ENCODE measurements at regions not wholly inside any gene's neighbourhood (a gene's known extent, or its start where the extent isn't known, plus 50 kb on each side); places are given as distances from the start of the nearest gene placed in this dataset.
"Not testable (repeated sequence)": the region's sequence is repeated elsewhere in the genome, so short reads cannot be mapped to it uniquely, and the experiment has no call there.

DNA sequence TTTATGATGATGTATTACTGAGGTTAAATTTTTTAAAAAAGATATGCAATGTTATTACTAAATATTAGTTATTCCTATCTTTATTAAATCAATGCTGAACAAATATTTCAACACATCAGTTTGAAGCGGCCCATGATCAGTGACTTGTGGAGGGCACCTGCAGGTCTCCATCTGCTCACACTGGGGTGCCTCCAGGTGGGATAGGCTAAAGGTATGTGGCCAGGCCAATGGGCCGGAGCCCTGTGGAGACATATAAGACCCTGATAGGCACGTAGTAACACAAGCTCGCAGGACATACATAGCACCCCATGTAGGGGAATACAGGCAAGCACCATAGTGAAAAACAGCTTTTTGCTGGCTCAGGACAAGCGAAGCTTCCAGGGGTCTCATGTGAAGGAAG, 469.8 kb downstream of the ZNF536 start:
- 89% methylated on average over 5 of the region's 5 CpGs; no CpG with 5 or more reads in 1 of the 2 experiments for WGBS, 2 experiments (ENCODE audit: insufficient coverage in 1 of 2, insufficient read length in 1 of 2)
- no peaks in the 10 kb centered on the region for H3K27me3 Mint-ChIP-seq (ENCODE audit: insufficient read depth)

DNA sequence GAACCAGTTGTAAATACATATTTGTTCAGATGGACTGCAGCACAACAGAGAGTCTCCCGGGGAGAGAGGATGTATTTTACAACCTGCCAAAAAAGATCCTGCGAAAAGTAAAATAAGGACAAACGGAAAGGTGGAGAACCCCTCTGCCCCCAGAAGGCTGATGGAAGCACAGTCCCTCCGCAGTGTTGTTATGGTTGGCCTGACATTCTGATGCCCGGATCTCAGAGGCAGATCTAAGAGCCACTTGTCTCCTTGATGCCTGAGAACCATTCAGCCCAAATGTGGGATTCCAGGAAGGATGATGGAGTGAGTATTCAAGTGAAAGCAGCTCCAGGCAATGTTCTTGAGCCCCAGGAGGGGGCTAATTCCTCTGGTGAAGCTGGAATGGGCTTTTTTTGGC, 458.7 kb downstream of the ZNF536 start:
- Histone ChIP-seq H3K9ac (ENCODE audit: extremely low read depth, low read length, poor library complexity, severe bottlenecking) (no peak overlapping the region), H3K36me3 (ENCODE audit: control insufficient read depth, insufficient read depth, low read length) (no peaks in the 10 kb centered on the region), H3K9me3 (ENCODE audit: control insufficient read depth, low read length) (no peaks in the 10 kb centered on the region), H3K27me3 (ENCODE audit: control insufficient read depth, insufficient read depth, low read length, poor library complexity, severe bottlenecking) (no peaks in the 10 kb centered on the region), H3K27ac (ENCODE audit: low read depth, low read length) (no peak overlapping the region), H3K4me3 (ENCODE audit: low read length) (no peak overlapping the region), H3K4me1 (ENCODE audit: control insufficient read depth, insufficient read depth, low read length) (no peaks in the 10 kb centered on the region)
- Mint-ChIP-seq H3K4me3 (no peak overlapping the region), H3K27ac (no peak overlapping the region), H3K36me3 (ENCODE audit: low read depth) (no peaks in the 10 kb centered on the region), H3K4me1 (peaks cover 5% of the 10 kb centered on the region), H3K9me3 (peaks cover 2% of the 10 kb centered on the region), H3K27me3 (ENCODE audit: insufficient read depth) (peaks cover 1% of the 10 kb centered on the region)
- DNase-seq: no peak
- 84 to 98% methylated on average over 5 of the region's 5 CpGs for whole genome bisulfite sequencing, 2 experiments (ENCODE audit: insufficient coverage in 1 of 2, insufficient read length in 1 of 2)
- no peak for TF ChIP-seq CTCF (conservative IDR thresholded peaks at IDR 0.05)

More for the DNA sequence above, 469.8 kb downstream of the ZNF536 start:
- TF ChIP-seq CTCF (conservative IDR thresholded peaks at IDR 0.05): no peak
- Histone ChIP-seq H3K27ac (ENCODE audit: low read depth, low read length) (no peak overlapping the region), H3K4me1 (ENCODE audit: control insufficient read depth, insufficient read depth, low read length) (no peaks in the 10 kb centered on the region), H3K36me3 (ENCODE audit: control insufficient read depth, insufficient read depth, low read length) (no peaks in the 10 kb centered on the region), H3K9ac (ENCODE audit: extremely low read depth, low read length, poor library complexity, severe bottlenecking) (no peak overlapping the region), H3K27me3 (ENCODE audit: control insufficient read depth, insufficient read depth, low read length, poor library complexity, severe bottlenecking) (no peaks in the 10 kb centered on the region), H3K4me3 (ENCODE audit: low read length) (no peak overlapping the region), H3K9me3 (ENCODE audit: control insufficient read depth, low read length) (no peaks in the 10 kb centered on the region)
- H3K36me3 Mint-ChIP-seq (ENCODE audit: low read depth): no peaks in the 10 kb centered on the region
- H3K9me3 Mint-ChIP-seq: no peaks in the 10 kb centered on the region
- no peak overlapping the region for H3K27ac Mint-ChIP-seq
- H3K4me3 Mint-ChIP-seq: no peak overlapping the region
- DNase-seq: no peak
- no peaks in the 10 kb centered on the region for H3K4me1 Mint-ChIP-seq

DNA sequence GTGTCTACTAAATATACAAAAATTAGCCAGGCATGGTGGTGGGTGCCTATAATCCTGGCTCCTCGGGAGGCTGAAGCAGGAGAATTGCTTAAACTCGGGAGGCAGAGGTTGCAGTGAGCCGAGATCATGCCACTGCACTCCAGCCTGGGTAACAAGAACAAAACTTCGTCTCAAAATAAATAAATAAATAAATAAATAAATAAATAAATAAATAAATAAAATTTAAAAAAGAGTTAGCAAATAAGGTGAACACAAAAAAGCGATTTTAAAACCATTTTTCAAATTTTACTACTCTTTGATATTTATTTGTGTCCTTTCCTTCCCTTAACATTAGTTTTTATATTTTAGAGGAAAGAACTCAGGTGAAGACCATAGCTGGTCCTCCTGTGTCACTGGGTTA, 453.3 kb downstream of the ZNF536 start:
- not testable (repeated sequence) for H3K27me3 Mint-ChIP-seq (ENCODE audit: insufficient read depth); H3K4me1 ChIP-seq (ENCODE audit: control insufficient read depth, insufficient read depth, low read length); H3K4me1 Mint-ChIP-seq; H3K4me3 Mint-ChIP-seq; H3K9ac ChIP-seq (ENCODE audit: extremely low read depth, low read length, poor library complexity, severe bottlenecking); H3K27me3 ChIP-seq (ENCODE audit: control insufficient read depth, insufficient read depth, low read length, poor library complexity, severe bottlenecking); H3K36me3 Mint-ChIP-seq (ENCODE audit: low read depth); H3K27ac ChIP-seq (ENCODE audit: low read depth, low read length); H3K9me3 ChIP-seq (ENCODE audit: control insufficient read depth, low read length); H3K36me3 ChIP-seq (ENCODE audit: control insufficient read depth, insufficient read depth, low read length); H3K9me3 Mint-ChIP-seq; H3K27ac Mint-ChIP-seq; H3K4me3 ChIP-seq (ENCODE audit: low read length); DNase-seq
- 97% methylated on average over 3 of the region's 5 CpGs; no CpG with 5 or more reads in 1 of the 2 experiments for WGBS, 2 experiments (ENCODE audit: insufficient coverage in 1 of 2, insufficient read length in 1 of 2)

GRCh38 chr19:30824809-30825208, 452.6 kb downstream of the ZNF536 start:
- peaks cover 4% of the 10 kb centered on the region for H3K9me3 Mint-ChIP-seq

More at GRCh38 chr19:30824809-30825208, 452.6 kb downstream of the ZNF536 start:
- Histone ChIP-seq H3K36me3 (ENCODE audit: control insufficient read depth, insufficient read depth, low read length) (no peaks in the 10 kb centered on the region), H3K27me3 (ENCODE audit: control insufficient read depth, insufficient read depth, low read length, poor library complexity, severe bottlenecking) (no peaks in the 10 kb centered on the region), H3K9me3 (ENCODE audit: control insufficient read depth, low read length) (no peaks in the 10 kb centered on the region), H3K4me3 (ENCODE audit: low read length) (no peak overlapping the region), H3K9ac (ENCODE audit: extremely low read depth, low read length, poor library complexity, severe bottlenecking) (no peak overlapping the region), H3K27ac (ENCODE audit: low read depth, low read length) (no peak overlapping the region), H3K4me1 (ENCODE audit: control insufficient read depth, insufficient read depth, low read length) (no peaks in the 10 kb centered on the region)
- Mint-ChIP-seq H3K27me3 (ENCODE audit: insufficient read depth) (peaks cover 2% of the 10 kb centered on the region), H3K27ac (no peak overlapping the region), H3K36me3 (ENCODE audit: low read depth) (no peaks in the 10 kb centered on the region), H3K4me1 (no peaks in the 10 kb centered on the region), H3K4me3 (no peak overlapping the region)
- TF ChIP-seq CTCF (conservative IDR thresholded peaks at IDR 0.05): no peak
- no peak for DNase-seq
- WGBS, 2 experiments (ENCODE audit: insufficient coverage in 1 of 2, insufficient read length in 1 of 2): 96 to 97% methylated on average over 2 of the region's 2 CpGs

Measured in endodermal cell (in vitro differentiated cells).